ENCODE measurements at regions not wholly inside any gene's neighbourhood (a gene's known extent, or its start where the extent isn't known, plus 50 kb on each side); places are given as distances from the start of the nearest gene placed in this dataset.

DNA sequence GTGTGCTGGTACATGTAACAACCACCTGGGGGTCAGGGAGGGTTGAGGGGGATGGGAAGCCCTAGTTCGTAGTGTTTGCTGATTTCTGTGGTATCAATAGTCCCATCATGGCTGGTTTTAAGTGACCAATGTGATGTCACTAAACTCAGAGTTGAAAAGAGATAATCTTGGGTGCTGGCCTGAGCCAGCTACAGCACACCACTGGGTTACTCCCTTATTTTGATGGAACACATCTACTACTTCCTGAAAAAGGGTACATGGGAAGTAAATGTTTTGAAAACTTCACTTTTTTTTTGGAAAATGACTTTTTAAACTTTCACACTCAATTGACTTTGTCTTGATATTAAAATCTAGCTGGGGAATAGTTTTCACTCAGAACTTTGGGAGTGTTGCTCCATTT is 87.0 kb upstream of the CXCR4 start:
- POLR2A ChIA-PET: interaction anchor here (1.4 to 4.8 kb wide), 2 partner anchors 61 to 69 kb away, joined by 3 to 53 read pairs; no protein-coding TSS in a partner anchor
- in situ Hi-C loops (cut with MboI): no loop called here
- 78% methylated on average over 1 of the region's 1 CpG for WGBS (ENCODE audit: insufficient coverage, insufficient replicate concordance, low lambda C conversion rate, missing lambda C conversion rate)

More for the DNA sequence above, 87.0 kb upstream of the CXCR4 start:
- intact Hi-C loops (cut with micrococcal nuclease; ENCODE audit: unreplicated experiment): loop anchor here (5.0 kb wide), 1 partner anchor 293 kb away; no protein-coding TSS in a partner anchor
- CTCF ChIA-PET: interaction anchor here (0.8 to 1.4 kb wide), 4 partner anchors 63 to 206 kb away, joined by 3 read pairs; no protein-coding TSS in a partner anchor
- BruUV-seq (replicated peaks): no TSS peak
- H3K79me2 ChIP-seq (ENCODE audit: control insufficient read depth, insufficient read depth, low read length): no peaks in the 10 kb centered on the region
- peaks cover 21% of the 10 kb centered on the region for H3K4me1 ChIP-seq (ENCODE audit: control insufficient read depth, insufficient read depth, low read length)
- no peak overlapping the region for H3K27ac ChIP-seq (ENCODE audit: control insufficient read depth, insufficient read depth)
- no peak overlapping the region for H3K9ac ChIP-seq (ENCODE audit: control insufficient read depth, insufficient read depth, low read length)
- no peaks in the 10 kb centered on the region; a peak in 1 of 4 replicates for H3K27me3 ChIP-seq (replicated peaks in 1 of 2; ENCODE audit: control insufficient read depth in 2 of 2, insufficient read depth in 2 of 2, low read length in 1 of 2)
- H3K4me3 ChIP-seq: no peak overlapping the region
- TF ChIP-seq POLR2AphosphoS5 (IDR thresholded peaks at IDR 0.05; ENCODE audit: low read length): no peak
- no peak for TF ChIP-seq RFX5 (IDR thresholded peaks at IDR 0.05; ENCODE audit: low read depth, low read length)
- TF ChIP-seq CEBPB (IDR thresholded peaks at IDR 0.05; ENCODE audit: borderline replicate concordance in 1 of 2, low read depth in 2 of 2, low read length in 2 of 2): no peak
- no peak for TF ChIP-seq SIX5 (IDR thresholded peaks at IDR 0.05; ENCODE audit: low read depth, low read length, severe bottlenecking)
- TF ChIP-seq, protein P1, sequence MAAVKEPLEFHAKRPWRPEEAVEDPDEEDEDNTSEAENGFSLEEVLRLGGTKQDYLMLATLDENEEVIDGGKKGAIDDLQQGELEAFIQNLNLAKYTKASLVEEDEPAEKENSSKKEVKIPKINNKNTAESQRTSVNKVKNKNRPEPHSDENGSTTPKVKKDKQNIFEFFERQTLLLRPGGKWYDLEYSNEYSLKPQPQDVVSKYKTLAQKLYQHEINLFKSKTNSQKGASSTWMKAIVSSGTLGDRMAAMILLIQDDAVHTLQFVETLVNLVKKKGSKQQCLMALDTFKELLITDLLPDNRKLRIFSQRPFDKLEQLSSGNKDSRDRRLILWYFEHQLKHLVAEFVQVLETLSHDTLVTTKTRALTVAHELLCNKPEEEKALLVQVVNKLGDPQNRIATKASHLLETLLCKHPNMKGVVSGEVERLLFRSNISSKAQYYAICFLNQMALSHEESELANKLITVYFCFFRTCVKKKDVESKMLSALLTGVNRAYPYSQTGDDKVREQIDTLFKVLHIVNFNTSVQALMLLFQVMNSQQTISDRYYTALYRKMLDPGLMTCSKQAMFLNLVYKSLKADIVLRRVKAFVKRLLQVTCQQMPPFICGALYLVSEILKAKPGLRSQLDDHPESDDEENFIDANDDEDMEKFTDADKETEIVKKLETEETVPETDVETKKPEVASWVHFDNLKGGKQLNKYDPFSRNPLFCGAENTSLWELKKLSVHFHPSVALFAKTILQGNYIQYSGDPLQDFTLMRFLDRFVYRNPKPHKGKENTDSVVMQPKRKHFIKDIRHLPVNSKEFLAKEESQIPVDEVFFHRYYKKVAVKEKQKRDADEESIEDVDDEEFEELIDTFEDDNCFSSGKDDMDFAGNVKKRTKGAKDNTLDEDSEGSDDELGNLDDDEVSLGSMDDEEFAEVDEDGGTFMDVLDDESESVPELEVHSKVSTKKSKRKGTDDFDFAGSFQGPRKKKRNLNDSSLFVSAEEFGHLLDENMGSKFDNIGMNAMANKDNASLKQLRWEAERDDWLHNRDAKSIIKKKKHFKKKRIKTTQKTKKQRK (IDR thresholded peaks at IDR 0.05; ENCODE audit: low read depth, low read length): no peak
- no peak for TF ChIP-seq STAT3 (IDR thresholded peaks at IDR 0.05; ENCODE audit: low read depth, low read length)
- TF ChIP-seq, protein P2, sequence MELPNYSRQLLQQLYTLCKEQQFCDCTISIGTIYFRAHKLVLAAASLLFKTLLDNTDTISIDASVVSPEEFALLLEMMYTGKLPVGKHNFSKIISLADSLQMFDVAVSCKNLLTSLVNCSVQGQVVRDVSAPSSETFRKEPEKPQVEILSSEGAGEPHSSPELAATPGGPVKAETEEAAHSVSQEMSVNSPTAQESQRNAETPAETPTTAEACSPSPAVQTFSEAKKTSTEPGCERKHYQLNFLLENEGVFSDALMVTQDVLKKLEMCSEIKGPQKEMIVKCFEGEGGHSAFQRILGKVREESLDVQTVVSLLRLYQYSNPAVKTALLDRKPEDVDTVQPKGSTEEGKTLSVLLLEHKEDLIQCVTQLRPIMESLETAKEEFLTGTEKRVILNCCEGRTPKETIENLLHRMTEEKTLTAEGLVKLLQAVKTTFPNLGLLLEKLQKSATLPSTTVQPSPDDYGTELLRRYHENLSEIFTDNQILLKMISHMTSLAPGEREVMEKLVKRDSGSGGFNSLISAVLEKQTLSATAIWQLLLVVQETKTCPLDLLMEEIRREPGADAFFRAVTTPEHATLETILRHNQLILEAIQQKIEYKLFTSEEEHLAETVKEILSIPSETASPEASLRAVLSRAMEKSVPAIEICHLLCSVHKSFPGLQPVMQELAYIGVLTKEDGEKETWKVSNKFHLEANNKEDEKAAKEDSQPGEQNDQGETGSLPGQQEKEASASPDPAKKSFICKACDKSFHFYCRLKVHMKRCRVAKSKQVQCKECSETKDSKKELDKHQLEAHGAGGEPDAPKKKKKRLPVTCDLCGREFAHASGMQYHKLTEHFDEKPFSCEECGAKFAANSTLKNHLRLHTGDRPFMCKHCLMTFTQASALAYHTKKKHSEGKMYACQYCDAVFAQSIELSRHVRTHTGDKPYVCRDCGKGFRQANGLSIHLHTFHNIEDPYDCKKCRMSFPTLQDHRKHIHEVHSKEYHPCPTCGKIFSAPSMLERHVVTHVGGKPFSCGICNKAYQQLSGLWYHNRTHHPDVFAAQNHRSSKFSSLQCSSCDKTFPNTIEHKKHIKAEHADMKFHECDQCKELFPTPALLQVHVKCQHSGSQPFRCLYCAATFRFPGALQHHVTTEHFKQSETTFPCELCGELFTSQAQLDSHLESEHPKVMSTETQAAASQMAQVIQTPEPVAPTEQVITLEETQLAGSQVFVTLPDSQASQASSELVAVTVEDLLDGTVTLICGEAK (IDR thresholded peaks at IDR 0.05; ENCODE audit: borderline replicate concordance): no peak
- no peak for TF ChIP-seq YY1 (IDR thresholded peaks at IDR 0.05; ENCODE audit: low read depth, low read length)
- no peak overlapping the region for H3K4me2 ChIP-seq (ENCODE audit: control insufficient read depth, insufficient read depth)
- ATAC-seq: no peak
- H4K20me1 ChIP-seq (ENCODE audit: control insufficient read depth, insufficient read depth): no peaks in the 10 kb centered on the region
- FAIRE-seq: no peak
- no peak overlapping the region for H2AFZ ChIP-seq (ENCODE audit: control insufficient read depth, low read depth, low read length)
- SMC1A ChIA-PET (ENCODE audit: uncharacterized antibody, unreplicated experiment): interaction anchor here (0.8 to 10.8 kb wide), 11 partner anchors 9 to 291 kb away, joined by 3 to 202 read pairs (median 19); no protein-coding TSS in a partner anchor
- no peak for DNase-seq (ENCODE audit: low read depth, low spot score)
- H3K9me3 ChIP-seq (replicated peaks; ENCODE audit: control insufficient read depth, insufficient read depth, low read length): no peaks in the 10 kb centered on the region; the same call in 2 of the 3 replicates
- no peaks in the 10 kb centered on the region for H3K36me3 ChIP-seq (ENCODE audit: control insufficient read depth in 2 of 2, insufficient read depth in 2 of 2, low read length in 1 of 2)
- RAD21 ChIA-PET (ENCODE audit: unreplicated experiment): interaction anchor here (3.5 to 4.5 kb wide), 7 partner anchors 12 to 208 kb away, joined by 19 to 124 read pairs (median 31); no protein-coding TSS in a partner anchor

Data from GM12878 (cell line).